ENCODE measurements at regions not wholly inside any gene's neighbourhood (a gene's known extent, or its start where the extent isn't known, plus 50 kb on each side); places are given as distances from the start of the nearest gene placed in this dataset.

- Histone ChIP-seq H3K9ac (ENCODE audit: insufficient read depth in 1 of 2, low read depth in 2 of 2, low read length in 2 of 2) (no peak overlapping the region), H3K36me3 (ENCODE audit: control insufficient read depth, insufficient read depth, low read length) (no peaks in the 10 kb centered on the region), H3K9me3 (replicated peaks; ENCODE audit: control insufficient read depth, insufficient read depth, low read depth, low read length) (no peaks in the 10 kb centered on the region), H4K20me1 (replicated peaks; ENCODE audit: control insufficient read depth, insufficient read depth, low read length) (no peaks in the 10 kb centered on the region), H3K4me1 (replicated peaks in 1 of 2; ENCODE audit: control insufficient read depth in 2 of 2, insufficient read depth in 2 of 2, low read length in 2 of 2) (no peaks in the 10 kb centered on the region), H3K4me2 (ENCODE audit: insufficient read depth, low read length) (no peak overlapping the region), H3K9me1 (ENCODE audit: control insufficient read depth, insufficient read depth, low read length) (no peaks in the 10 kb centered on the region), H2AFZ (ENCODE audit: low read depth, low read length) (no peak overlapping the region), H3K27ac (ENCODE audit: extremely low read depth, low read depth, low read length) (no peak overlapping the region), H3K27me3 (ENCODE audit: control insufficient read depth in 2 of 2, insufficient read depth in 2 of 2, low read length in 2 of 2) (no peaks in the 10 kb centered on the region), H3K4me3 (no peak overlapping the region), H3K79me2 (ENCODE audit: control insufficient read depth, insufficient read depth, low read length) (no peaks in the 10 kb centered on the region)
- 0% methylated on average over 1 of the region's 1 CpG for WGBS (ENCODE audit: insufficient coverage, low coverage, missing lambda C conversion rate)
- DNase-seq (ENCODE audit: extremely low read depth in 1 of 4, low spot score in 3 of 4) (no peak), ATAC-seq (no peak), FAIRE-seq (no peak)
- no TSS peak for BruUV-seq (replicated peaks)
- TF ChIP-seq ZNF239 (CRISPR knock-in tag; IDR thresholded peaks at IDR 0.05) (no peak), ZNF395 (CRISPR knock-in tag; IDR thresholded peaks at IDR 0.05) (no peak), MYBL2 (IDR thresholded peaks at IDR 0.05; ENCODE audit: low read depth) (no peak), MYBL2 (CRISPR knock-in tag; IDR thresholded peaks at IDR 0.05; ENCODE audit: borderline replicate concordance) (no peak)
- POLR2A ChIA-PET, result no interaction called here
- in situ Hi-C loops (cut with MboI) (no loop called here), intact Hi-C loops (cut with micrococcal nuclease) (no loop called here)
- CTCF ChIA-PET (ENCODE audit: low intra/inter-chr PET ratio), result no interaction called here
Measured at GRCh38 chr13:74683411-74683810, 549.2 kb upstream of the KLF12 start.

GRCh38 chr13:74682746-74683145 lies 548.5 kb upstream of the KLF12 start:
- Histone ChIP-seq H3K4me2 (ENCODE audit: insufficient read depth, low read length) (no peak overlapping the region), H3K27me3 (ENCODE audit: control insufficient read depth in 2 of 2, insufficient read depth in 2 of 2, low read length in 2 of 2) (no peaks in the 10 kb centered on the region), H3K4me3 (no peak overlapping the region), H2AFZ (ENCODE audit: low read depth, low read length) (no peak overlapping the region), H3K9me1 (ENCODE audit: control insufficient read depth, insufficient read depth, low read length) (no peaks in the 10 kb centered on the region), H3K36me3 (ENCODE audit: control insufficient read depth, insufficient read depth, low read length) (no peaks in the 10 kb centered on the region), H4K20me1 (replicated peaks; ENCODE audit: control insufficient read depth, insufficient read depth, low read length) (no peaks in the 10 kb centered on the region), H3K4me1 (replicated peaks in 1 of 2; ENCODE audit: control insufficient read depth in 2 of 2, insufficient read depth in 2 of 2, low read length in 2 of 2) (no peaks in the 10 kb centered on the region), H3K79me2 (ENCODE audit: control insufficient read depth, insufficient read depth, low read length) (no peaks in the 10 kb centered on the region), H3K27ac (ENCODE audit: extremely low read depth, low read depth, low read length) (no peak overlapping the region), H3K9me3 (replicated peaks; ENCODE audit: control insufficient read depth, insufficient read depth, low read depth, low read length) (no peaks in the 10 kb centered on the region), H3K9ac (ENCODE audit: insufficient read depth in 1 of 2, low read depth in 2 of 2, low read length in 2 of 2) (no peak overlapping the region)
- ChIA-PET CTCF (ENCODE audit: low intra/inter-chr PET ratio) (no interaction called here), POLR2A (no interaction called here)
- in situ Hi-C loops (cut with MboI), result no loop called here
- ATAC-seq (no peak), FAIRE-seq (no peak), DNase-seq (ENCODE audit: extremely low read depth in 1 of 4, low spot score in 3 of 4) (no peak)
- no TSS peak for BruUV-seq (replicated peaks)
- 20% methylated on average over 1 of the region's 1 CpG for WGBS (ENCODE audit: insufficient coverage, low coverage, missing lambda C conversion rate)
- intact Hi-C loops (cut with micrococcal nuclease), result no loop called here
- no peak for TF ChIP-seq ADNP (tag; IDR thresholded peaks at IDR 0.05)
- no peak for TF ChIP-seq RUNX1 (IDR thresholded peaks at IDR 0.05; ENCODE audit: low read depth)
- TF ChIP-seq GATAD2A (IDR thresholded peaks at IDR 0.05), result no peak
- TF ChIP-seq CBX1 (IDR thresholded peaks at IDR 0.05; ENCODE audit: low read depth), result no peak
- no peak for TF ChIP-seq PTBP1 (IDR thresholded peaks at IDR 0.05; ENCODE audit: low read depth, low read length)
- no peak for TF ChIP-seq ZNF639 (CRISPR knock-in tag; conservative IDR thresholded peaks at IDR 0.05 in 1 of 2, IDR thresholded peaks at IDR 0.05 in 1 of 2)
- TF ChIP-seq STAG1 (CRISPR knock-in tag; IDR thresholded peaks at IDR 0.05; ENCODE audit: borderline replicate concordance), result no peak
- no peak for TF ChIP-seq SAP30 (IDR thresholded peaks at IDR 0.05; ENCODE audit: borderline replicate concordance, insufficient read depth, low read depth, low read length, poor library complexity, severe bottlenecking)
- no peak for TF ChIP-seq IRF1 (CRISPR knock-in tag; IDR thresholded peaks at IDR 0.05; ENCODE audit: borderline replicate concordance)
- no peak for TF ChIP-seq SRSF7 (optimal IDR thresholded peaks at IDR 0.05; ENCODE audit: low read depth, low read length)

All from K562 (cell line).